Transverse colon (tissue), 4 donors: ENCODE measurements at regions not wholly inside any gene's neighbourhood (a gene's known extent, or its start where the extent isn't known, plus 50 kb on each side); places are given as distances from the start of the nearest gene placed in this dataset.
"Not testable (repeated sequence)": the region's sequence is repeated elsewhere in the genome, so short reads cannot be mapped to it uniquely, and the experiment has no call there.

Experiments used
- CTCF ChIP-seq, 5 experiments: fragments of 200-600 bp in 3 of 5; fragments of 450-650 bp in 2 of 5; sonication (generic) in 3 of 5; IDR thresholded peaks; 1 replicate in 2 of 5; 2 replicates in 3 of 5; pipeline ENCODE4 v1.5.1; 2016 to 2017; ENCODE audit warnings: antibody characterized with exemption in 5 of 5, inconsistent platforms in 3 of 5, mild to moderate bottlenecking in 2 of 5, moderate library complexity in 1 of 5
- EP300 ChIP-seq: sonication (generic); formaldehyde crosslinking; IDR thresholded peaks from one replicate; pipeline ENCODE4 v1.6.1; 2017; ENCODE audit warnings: antibody characterized with exemption, low read depth
- POLR2A ChIP-seq: fragments of 450-650 bp; IDR thresholded peaks from one replicate; pipeline ENCODE4 v1.6.1; 2016; ENCODE audit warnings: antibody characterized with exemption, mild to moderate bottlenecking, moderate library complexity
- POLR2AphosphoS5 ChIP-seq, 3 donors: sonication (generic); formaldehyde crosslinking; IDR thresholded peaks; one replicate each; pipeline ENCODE4 v1.6.1; 2016; ENCODE audit warnings: antibody characterized with exemption in 3 of 3

GRCh38 chr2:67132441-67132940 lies 264.6 kb upstream of the ETAA1 start:
- not testable (repeated sequence) for TF ChIP-seq CTCF (IDR thresholded peaks at IDR 0.05); POLR2A; EP300; POLR2AphosphoS5 (IDR thresholded peaks at IDR 0.05)
